ENCODE measurements at regions not wholly inside any gene's neighbourhood (a gene's known extent, or its start where the extent isn't known, plus 50 kb on each side); places are given as distances from the start of the nearest gene placed in this dataset.

GRCh38 chr7:36072620-36073019 lies 80.4 kb upstream of the EEPD1 start:
- Histone ChIP-seq H3K9me3 (no peaks in the 10 kb centered on the region), H3K27me3 (no peaks in the 10 kb centered on the region), H3K4me3 (no peak overlapping the region), H3K27ac (no peak overlapping the region), H3K36me3 (no peaks in the 10 kb centered on the region), H3K4me1 (no peaks in the 10 kb centered on the region)
- no peak for DNase-seq
- TF ChIP-seq POLR2A (IDR thresholded peaks at IDR 0.05) (no peak), CTCF (IDR thresholded peaks at IDR 0.05) (no peak)

- no peaks in the 10 kb centered on the region for H3K36me3 ChIP-seq
- H3K4me3 ChIP-seq = no peak overlapping the region
- no peaks in the 10 kb centered on the region for H3K4me1 ChIP-seq
- H3K9me3 ChIP-seq = no peaks in the 10 kb centered on the region
- H3K27me3 ChIP-seq = no peaks in the 10 kb centered on the region
- no peak for DNase-seq
- no peak overlapping the region for H3K27ac ChIP-seq
- TF ChIP-seq POLR2A (IDR thresholded peaks at IDR 0.05) (no peak), CTCF (IDR thresholded peaks at IDR 0.05) (no peak)
Observed at GRCh38 chr7:36075561-36075960, 77.5 kb upstream of the EEPD1 start.

- H3K4me1 ChIP-seq = no peaks in the 10 kb centered on the region
- no peaks in the 10 kb centered on the region for H3K9me3 ChIP-seq
- no peaks in the 10 kb centered on the region for H3K36me3 ChIP-seq
- H3K4me3 ChIP-seq = no peak overlapping the region
- no peak overlapping the region for H3K27ac ChIP-seq
- TF ChIP-seq CTCF (IDR thresholded peaks at IDR 0.05) (no peak), POLR2A (IDR thresholded peaks at IDR 0.05) (no peak)
- H3K27me3 ChIP-seq = no peaks in the 10 kb centered on the region
- DNase-seq = no peak
Observed at GRCh38 chr7:36076074-36076473, 77.0 kb upstream of the EEPD1 start.

GRCh38 chr7:36078816-36079360 lies 74.2 kb upstream of the EEPD1 start:
- no peak for DNase-seq
- H3K4me3 ChIP-seq = no peak overlapping the region
- no peaks in the 10 kb centered on the region for H3K9me3 ChIP-seq
- no peaks in the 10 kb centered on the region for H3K36me3 ChIP-seq
- H3K4me1 ChIP-seq = no peaks in the 10 kb centered on the region
- TF ChIP-seq POLR2A (IDR thresholded peaks at IDR 0.05) (no peak), CTCF (IDR thresholded peaks at IDR 0.05) (no peak)
- H3K27ac ChIP-seq = no peak overlapping the region
- no peaks in the 10 kb centered on the region for H3K27me3 ChIP-seq

- Histone ChIP-seq H3K36me3 (no peaks in the 10 kb centered on the region), H3K27me3 (no peaks in the 10 kb centered on the region), H3K27ac (peak overlapping the region in 2 of 4 donors; percentile 22 to 41), H3K4me1 (no peaks in the 10 kb centered on the region), H3K4me3 (no peak overlapping the region), H3K9me3 (no peaks in the 10 kb centered on the region)
- DNase-seq = peak in 2 of 3 donors; percentile 61
- TF ChIP-seq CTCF (IDR thresholded peaks at IDR 0.05) (no peak), POLR2A (IDR thresholded peaks at IDR 0.05) (no peak)
Observed at GRCh38 chr7:36079446-36080025, 73.5 kb upstream of the EEPD1 start.

All from Peyer's patch (tissue), 4 donors.